ENCODE measurements at regions not wholly inside any gene's neighbourhood (a gene's known extent, or its start where the extent isn't known, plus 50 kb on each side); places are given as distances from the start of the nearest gene placed in this dataset.
"Not testable (repeated sequence)": the region's sequence is repeated elsewhere in the genome, so short reads cannot be mapped to it uniquely, and the experiment has no call there.

- H3K36me3 ChIP-seq = no peaks in the 10 kb centered on the region
- no peak overlapping the region for H2AFZ ChIP-seq (replicated peaks)
- H3K4me1 ChIP-seq = peaks cover 46% of the 10 kb centered on the region
- H3K9me3 ChIP-seq (ENCODE audit: low read depth) = no peaks in the 10 kb centered on the region
- Mint-ChIP-seq H3K27me3 (ENCODE audit: insufficient read depth, low read depth) (no peaks in the 10 kb centered on the region), H3K4me3 (no peak overlapping the region), H3K27ac (no peak overlapping the region), H3K4me1 (peaks cover 17% of the 10 kb centered on the region), H3K36me3 (no peaks in the 10 kb centered on the region), H3K9me3 (no peaks in the 10 kb centered on the region)
- no peaks in the 10 kb centered on the region for H3K79me2 ChIP-seq (ENCODE audit: low read depth)
- no peak overlapping the region for H3K27ac ChIP-seq
- H3F3A ChIP-seq (ENCODE audit: low read depth) = peaks cover 12% of the 10 kb centered on the region
- no peak overlapping the region for H3K9ac ChIP-seq
- peak overlapping the region; percentile 3 for H3K4me2 ChIP-seq
- no peak for TF ChIP-seq EZH2 (IDR thresholded peaks at IDR 0.05)
- no peak for TF ChIP-seq EZH2phosphoT487 (IDR thresholded peaks at IDR 0.05)
- no peak for TF ChIP-seq CTCF (IDR thresholded peaks at IDR 0.05)
- no peaks in the 10 kb centered on the region for H4K20me1 ChIP-seq (ENCODE audit: low read depth)
- H3K27me3 ChIP-seq = no peaks in the 10 kb centered on the region
- H3K4me3 ChIP-seq = no peak overlapping the region
- DNase-seq (ENCODE audit: low spot score) = no peak
Observed at GRCh38 chr5:67771221-67771620, 444.3 kb upstream of the PIK3R1 start.

- Mint-ChIP-seq H3K27me3 (ENCODE audit: insufficient read depth, low read depth) (no peaks in the 10 kb centered on the region), H3K4me3 (no peak overlapping the region), H3K9me3 (no peaks in the 10 kb centered on the region), H3K27ac (no peak overlapping the region), H3K4me1 (peaks cover 17% of the 10 kb centered on the region), H3K36me3 (no peaks in the 10 kb centered on the region)
- H3K4me3 ChIP-seq = no peak overlapping the region
- no peak overlapping the region for H3K9ac ChIP-seq
- H3K27me3 ChIP-seq = no peaks in the 10 kb centered on the region
- no peak overlapping the region for H3K4me2 ChIP-seq
- TF ChIP-seq CTCF (IDR thresholded peaks at IDR 0.05) (no peak), EZH2 (IDR thresholded peaks at IDR 0.05) (no peak), EZH2phosphoT487 (IDR thresholded peaks at IDR 0.05) (no peak)
- no peak overlapping the region for H2AFZ ChIP-seq (replicated peaks)
- no peaks in the 10 kb centered on the region for H3K9me3 ChIP-seq (ENCODE audit: low read depth)
- H3K27ac ChIP-seq = no peak overlapping the region
- no peaks in the 10 kb centered on the region for H3K36me3 ChIP-seq
- no peaks in the 10 kb centered on the region for H4K20me1 ChIP-seq (ENCODE audit: low read depth)
- no peaks in the 10 kb centered on the region for H3K79me2 ChIP-seq (ENCODE audit: low read depth)
- peaks cover 46% of the 10 kb centered on the region for H3K4me1 ChIP-seq
- no peak for DNase-seq (ENCODE audit: low spot score)
- peaks cover 12% of the 10 kb centered on the region for H3F3A ChIP-seq (ENCODE audit: low read depth)
Observed at GRCh38 chr5:67770431-67771025, 445.0 kb upstream of the PIK3R1 start.

DNA sequence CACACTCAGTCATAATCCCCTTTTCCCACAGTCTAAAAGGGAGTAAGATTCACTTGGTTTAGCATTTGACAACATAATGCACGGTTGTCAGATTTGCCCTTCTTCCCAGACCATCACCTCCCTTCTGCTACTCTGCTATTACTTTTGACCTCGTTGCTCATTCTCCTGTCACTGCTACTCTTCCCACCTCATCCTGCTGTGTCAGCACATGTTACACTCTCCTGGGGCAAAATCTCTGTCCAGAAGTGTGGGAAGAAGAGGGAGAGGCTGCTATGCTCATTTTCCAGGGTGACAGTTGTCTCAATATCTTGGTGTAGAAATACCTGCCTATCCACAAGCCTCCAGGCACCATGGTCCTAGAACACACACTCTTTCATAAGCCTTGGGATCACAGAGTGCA is 449.9 kb upstream of the PIK3R1 start:
- H3K4me1 Mint-ChIP-seq = no peaks in the 10 kb centered on the region

DNA sequence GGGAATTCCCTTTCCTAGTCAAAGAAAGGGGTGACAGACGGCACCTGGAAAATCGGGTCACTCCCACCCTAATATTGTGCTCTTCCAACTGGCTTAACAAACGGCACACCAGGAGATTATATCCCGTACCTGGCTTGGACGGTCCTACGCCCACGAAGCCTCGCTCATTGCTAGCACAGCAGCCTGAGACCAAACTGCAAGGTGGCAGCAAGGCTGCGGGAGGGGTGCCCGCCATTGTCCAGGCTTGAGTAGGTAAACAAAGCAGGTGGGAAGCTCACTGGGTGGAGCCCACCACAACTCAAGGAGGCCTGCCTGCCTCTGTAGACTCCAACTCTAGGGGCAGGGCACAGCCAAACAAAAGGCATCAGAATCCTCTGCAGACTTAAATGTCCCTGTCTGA is 457.8 kb upstream of the PIK3R1 start:
- H3K27me3 Mint-ChIP-seq (ENCODE audit: insufficient read depth, low read depth); H3K27ac ChIP-seq; H3K4me1 ChIP-seq; H3K27me3 ChIP-seq; H3F3A ChIP-seq (ENCODE audit: low read depth); H3K27ac Mint-ChIP-seq; H3K4me3 ChIP-seq; DNase-seq (ENCODE audit: low spot score); H3K4me3 Mint-ChIP-seq; H4K20me1 ChIP-seq (ENCODE audit: low read depth); H2AFZ ChIP-seq (replicated peaks); H3K4me1 Mint-ChIP-seq; H3K36me3 ChIP-seq; H3K36me3 Mint-ChIP-seq; H3K79me2 ChIP-seq (ENCODE audit: low read depth); H3K4me2 ChIP-seq; H3K9ac ChIP-seq: not testable (repeated sequence)
- peaks cover 14% of the 10 kb centered on the region for H3K9me3 ChIP-seq (ENCODE audit: low read depth)
- peaks cover 49% of the 10 kb centered on the region for H3K9me3 Mint-ChIP-seq

More for the DNA sequence above, 449.9 kb upstream of the PIK3R1 start:
- H2AFZ ChIP-seq (replicated peaks) = no peak overlapping the region
- H3K79me2 ChIP-seq (ENCODE audit: low read depth) = no peaks in the 10 kb centered on the region
- H3K27me3 ChIP-seq = no peaks in the 10 kb centered on the region
- peaks cover under 1% of the 10 kb centered on the region for H3K4me1 ChIP-seq
- no peak overlapping the region for H3K4me2 ChIP-seq
- no peak overlapping the region for H3K9ac ChIP-seq
- Mint-ChIP-seq H3K4me3 (no peak overlapping the region), H3K36me3 (no peaks in the 10 kb centered on the region), H3K27me3 (ENCODE audit: insufficient read depth, low read depth) (peaks cover 5% of the 10 kb centered on the region), H3K27ac (no peak overlapping the region), H3K9me3 (peaks cover 12% of the 10 kb centered on the region)
- H3K36me3 ChIP-seq = no peaks in the 10 kb centered on the region
- TF ChIP-seq EZH2 (IDR thresholded peaks at IDR 0.05) = no peak
- TF ChIP-seq CTCF (IDR thresholded peaks at IDR 0.05) = no peak
- TF ChIP-seq EZH2phosphoT487 (IDR thresholded peaks at IDR 0.05) = no peak
- no peak for DNase-seq (ENCODE audit: low spot score)
- H4K20me1 ChIP-seq (ENCODE audit: low read depth) = no peaks in the 10 kb centered on the region
- no peaks in the 10 kb centered on the region for H3K9me3 ChIP-seq (ENCODE audit: low read depth)
- H3F3A ChIP-seq (ENCODE audit: low read depth) = no peaks in the 10 kb centered on the region
- H3K27ac ChIP-seq = no peak overlapping the region
- no peak overlapping the region for H3K4me3 ChIP-seq

All from neural progenitor cell (in vitro differentiated cells).